ENCODE measurements at regions not wholly inside any gene's neighbourhood (a gene's known extent, or its start where the extent isn't known, plus 50 kb on each side); places are given as distances from the start of the nearest gene placed in this dataset.

DNA sequence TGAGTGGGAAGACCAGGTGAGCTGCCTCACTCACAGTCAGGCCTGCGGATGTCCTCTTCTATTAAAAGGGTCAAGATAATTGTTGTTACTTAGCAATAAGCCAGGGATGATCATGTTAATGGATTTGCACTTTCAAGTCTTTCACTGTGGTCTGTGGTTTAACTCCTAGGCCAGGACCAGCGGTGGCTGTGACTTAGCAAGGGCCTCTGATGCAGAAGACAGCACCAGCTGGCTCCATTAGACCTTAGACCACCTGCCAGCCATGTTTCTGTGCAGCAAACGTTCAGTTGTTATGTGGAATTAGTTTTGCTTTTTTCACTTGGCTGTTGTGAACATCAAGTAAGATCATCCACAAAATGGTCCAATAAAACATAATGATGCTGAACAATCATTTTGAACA lies 537.3 kb downstream of the TNS3 start:
- no peak overlapping the region for H3K4me3 ChIP-seq (ENCODE audit: low read depth, low read length)
- CTCF ChIA-PET = no interaction called here
- DNase-seq (ENCODE audit: low read depth, low spot score) = no peak
- POLR2A ChIA-PET = no interaction called here
- TF ChIP-seq, protein P1, sequence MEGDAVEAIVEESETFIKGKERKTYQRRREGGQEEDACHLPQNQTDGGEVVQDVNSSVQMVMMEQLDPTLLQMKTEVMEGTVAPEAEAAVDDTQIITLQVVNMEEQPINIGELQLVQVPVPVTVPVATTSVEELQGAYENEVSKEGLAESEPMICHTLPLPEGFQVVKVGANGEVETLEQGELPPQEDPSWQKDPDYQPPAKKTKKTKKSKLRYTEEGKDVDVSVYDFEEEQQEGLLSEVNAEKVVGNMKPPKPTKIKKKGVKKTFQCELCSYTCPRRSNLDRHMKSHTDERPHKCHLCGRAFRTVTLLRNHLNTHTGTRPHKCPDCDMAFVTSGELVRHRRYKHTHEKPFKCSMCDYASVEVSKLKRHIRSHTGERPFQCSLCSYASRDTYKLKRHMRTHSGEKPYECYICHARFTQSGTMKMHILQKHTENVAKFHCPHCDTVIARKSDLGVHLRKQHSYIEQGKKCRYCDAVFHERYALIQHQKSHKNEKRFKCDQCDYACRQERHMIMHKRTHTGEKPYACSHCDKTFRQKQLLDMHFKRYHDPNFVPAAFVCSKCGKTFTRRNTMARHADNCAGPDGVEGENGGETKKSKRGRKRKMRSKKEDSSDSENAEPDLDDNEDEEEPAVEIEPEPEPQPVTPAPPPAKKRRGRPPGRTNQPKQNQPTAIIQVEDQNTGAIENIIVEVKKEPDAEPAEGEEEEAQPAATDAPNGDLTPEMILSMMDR (IDR thresholded peaks at IDR 0.05; ENCODE audit: insufficient read depth, low read length, missing control alignments) = no peak

DNA sequence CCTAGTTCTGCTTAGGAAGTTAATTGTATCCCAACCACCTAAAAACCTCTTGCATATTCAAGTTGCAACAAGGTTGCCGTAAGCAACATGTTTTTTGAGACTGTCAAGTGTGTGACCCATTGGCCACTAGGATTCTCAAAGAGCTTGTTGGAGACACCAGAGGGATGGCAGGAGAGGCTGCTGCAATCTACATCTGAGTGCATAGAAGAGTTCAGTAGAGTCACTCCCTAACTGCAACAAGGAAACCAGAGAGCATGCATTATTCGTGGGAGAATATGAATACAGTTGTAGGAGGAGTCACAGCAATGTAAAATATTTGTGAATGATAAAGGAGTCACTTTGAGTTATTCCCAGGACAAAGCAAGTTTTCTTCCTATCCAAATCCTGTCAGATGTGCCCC lies 538.6 kb downstream of the TNS3 start:
- CTCF ChIA-PET = no interaction called here
- TF ChIP-seq, protein P1 (IDR thresholded peaks at IDR 0.05; ENCODE audit: insufficient read depth, low read length, missing control alignments) = no peak
- H3K4me3 ChIP-seq (ENCODE audit: low read depth, low read length) = no peak overlapping the region
- POLR2A ChIA-PET = no interaction called here
- DNase-seq (ENCODE audit: low read depth, low spot score) = no peak

DNA sequence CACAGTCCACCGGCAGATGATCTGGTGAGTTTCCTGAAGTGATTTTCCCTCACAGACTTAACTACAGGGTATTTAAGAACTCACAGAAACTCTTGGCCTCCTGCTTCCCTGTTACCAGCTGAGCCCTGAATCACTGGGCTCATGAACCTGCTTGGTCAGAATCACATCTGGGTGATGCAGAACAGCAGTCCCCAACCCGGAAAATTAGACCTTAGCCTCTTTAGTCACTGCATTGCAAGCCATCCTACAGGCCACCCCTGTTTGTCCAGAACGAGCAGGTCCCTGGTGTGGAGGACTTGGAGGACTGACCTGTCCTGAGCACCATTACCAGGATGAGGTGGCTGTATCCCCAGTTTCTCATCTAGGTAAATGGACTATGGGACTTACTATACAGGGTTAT lies 539.2 kb downstream of the TNS3 start:
- TF ChIP-seq, protein P1 (IDR thresholded peaks at IDR 0.05; ENCODE audit: insufficient read depth, low read length, missing control alignments) = no peak
- H3K4me3 ChIP-seq (ENCODE audit: low read depth, low read length) = no peak overlapping the region
- CTCF ChIA-PET = no interaction called here
- DNase-seq (ENCODE audit: low read depth, low spot score) = no peak
- POLR2A ChIA-PET = no interaction called here

DNA sequence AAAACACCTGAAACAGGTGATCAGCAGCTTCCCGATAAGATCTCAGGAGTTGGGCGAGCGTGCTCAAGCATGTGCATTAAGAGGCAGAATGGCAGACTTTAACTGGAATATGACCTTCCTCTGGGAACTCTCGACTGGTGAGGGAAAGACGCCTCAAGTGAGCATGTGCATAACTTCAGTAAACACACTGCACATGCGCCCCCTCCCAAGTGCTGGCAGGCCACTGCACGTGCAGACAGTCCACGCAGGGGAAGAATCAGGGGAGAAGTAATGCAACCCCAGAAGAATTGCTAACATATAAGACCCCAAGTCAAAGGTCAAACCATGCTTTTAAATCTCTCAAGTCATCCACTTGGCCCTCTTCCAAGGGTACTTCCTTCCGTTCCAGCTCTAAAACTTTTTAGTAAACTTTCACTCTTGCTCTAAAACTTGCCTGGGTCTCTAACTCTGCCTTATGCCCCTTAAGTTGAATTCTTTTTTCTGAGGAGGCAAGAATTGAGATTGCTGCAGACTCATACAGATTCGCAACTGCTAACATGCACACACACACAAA lies 541.0 kb downstream of the TNS3 start:
- TF ChIP-seq, protein P1 (IDR thresholded peaks at IDR 0.05; ENCODE audit: insufficient read depth, low read length, missing control alignments) = no peak
- H3K4me3 ChIP-seq (ENCODE audit: low read depth, low read length) = no peak overlapping the region
- ChIA-PET CTCF (interaction anchor here (1.0 to 1.1 kb wide), 2 partner anchors 24 to 1119 kb away, joined by 3 read pairs; no protein-coding TSS in a partner anchor), POLR2A (no interaction called here)
- DNase-seq (ENCODE audit: low read depth, low spot score) = no peak

DNA sequence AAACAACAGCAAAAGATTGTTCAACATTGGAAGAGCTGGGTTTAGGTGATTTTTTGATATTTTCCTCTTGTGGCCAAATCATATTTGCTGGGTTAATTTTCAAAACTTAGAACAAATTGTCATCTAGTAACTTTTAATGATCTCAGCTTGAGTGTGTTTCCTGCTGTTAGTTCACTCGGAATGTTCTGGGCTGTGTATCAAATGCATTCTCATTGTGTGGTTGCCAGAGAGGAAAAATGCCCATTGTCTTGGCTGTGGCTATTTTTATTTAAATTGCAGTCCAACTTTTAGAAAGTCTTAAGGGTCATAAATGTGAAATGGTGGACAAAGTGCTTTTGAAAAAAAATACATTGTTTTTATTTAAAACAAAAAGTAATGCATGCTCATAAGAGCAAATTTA lies 542.0 kb downstream of the TNS3 start:
- no peak for DNase-seq (ENCODE audit: low read depth, low spot score)
- CTCF ChIA-PET = interaction anchor here (1.0 to 1.1 kb wide), 2 partner anchors 23 to 1118 kb away, joined by 3 read pairs; no protein-coding TSS in a partner anchor

DNA sequence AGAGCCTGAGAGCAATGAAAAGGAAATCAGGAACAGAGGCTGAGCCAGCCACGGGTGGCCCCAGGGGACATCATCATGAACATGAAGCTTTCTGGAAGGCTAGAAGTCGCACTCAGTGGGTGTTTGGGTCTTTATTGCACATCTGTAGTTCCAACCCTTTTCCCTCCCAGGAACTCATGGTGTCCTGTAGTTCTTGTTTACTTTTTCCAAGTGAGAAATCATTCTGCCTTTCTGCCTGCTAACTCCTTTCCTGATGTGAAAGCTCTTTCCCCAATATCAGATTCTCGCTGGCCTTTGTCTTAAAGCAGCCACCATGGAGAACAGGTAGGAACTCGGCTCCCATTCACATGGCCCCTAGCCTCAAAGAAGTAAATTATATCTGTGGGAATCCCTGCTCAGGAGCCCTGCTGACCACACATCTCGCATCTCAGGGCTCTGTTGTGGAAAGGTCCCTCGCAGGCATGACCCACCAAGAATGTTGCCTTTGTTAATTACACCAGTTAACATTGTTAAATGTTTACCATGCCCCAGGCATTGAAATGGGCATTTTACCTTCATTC lies 542.7 kb downstream of the TNS3 start:
- no peak overlapping the region for H3K4me3 ChIP-seq (ENCODE audit: low read depth, low read length)
- POLR2A ChIA-PET = no interaction called here
- TF ChIP-seq, protein P1 (IDR thresholded peaks at IDR 0.05; ENCODE audit: insufficient read depth, low read length, missing control alignments) = no peak
- CTCF ChIA-PET = no interaction called here
- no peak for DNase-seq (ENCODE audit: low read depth, low spot score)

More for the DNA sequence above, 542.0 kb downstream of the TNS3 start:
- no peak overlapping the region for H3K4me3 ChIP-seq (ENCODE audit: low read depth, low read length)
- TF ChIP-seq, protein P1 (IDR thresholded peaks at IDR 0.05; ENCODE audit: insufficient read depth, low read length, missing control alignments) = no peak
- POLR2A ChIA-PET = no interaction called here

Data from AG04449 (cell line).